Mesothelial cell of epicardium (in vitro differentiated cells): ENCODE measurements at regions not wholly inside any gene's neighbourhood (a gene's known extent, or its start where the extent isn't known, plus 50 kb on each side); places are given as distances from the start of the nearest gene placed in this dataset.

Experiments
- DNase-seq, 2 experiments: peaks; one replicate each; pipeline ENCODE4 v3.0.0; 2021; ENCODE audit warnings: low spot score in 2 of 2; ENCODE audit not compliant: unreplicated experiment in 2 of 2
- H3K27ac Mint-ChIP-seq: 2 replicates; pipeline ENCODE4 v1.8.0; 2021; ENCODE audit warnings: mixed read lengths
- H3K27me3 Mint-ChIP-seq: 2 replicates; pipeline ENCODE4 v1.8.0; 2021; ENCODE audit warnings: low read depth, mixed read lengths
- H3K36me3 Mint-ChIP-seq: 2 replicates; pipeline ENCODE4 v1.8.0; 2021; ENCODE audit warnings: mixed read lengths
- H3K4me1 Mint-ChIP-seq: 2 replicates; pipeline ENCODE4 v1.8.0; 2021; ENCODE audit warnings: mixed read lengths
- H3K4me3 Mint-ChIP-seq: 2 replicates; pipeline ENCODE4 v1.8.0; 2021; ENCODE audit warnings: mild to moderate bottlenecking, moderate library complexity, mixed read lengths
- H3K9me3 Mint-ChIP-seq: 2 replicates; pipeline ENCODE4 v1.8.0; 2021; ENCODE audit warnings: mixed read lengths
- TF ChIP-seq, protein P1 (sequence below): fragments of 200-600 bp; sonication (generic); IDR thresholded peaks from one replicate; pipeline ENCODE4 v1.5.0; 2021; ENCODE audit warnings: antibody characterized with exemption; ENCODE audit not compliant: unreplicated experiment

DNA sequence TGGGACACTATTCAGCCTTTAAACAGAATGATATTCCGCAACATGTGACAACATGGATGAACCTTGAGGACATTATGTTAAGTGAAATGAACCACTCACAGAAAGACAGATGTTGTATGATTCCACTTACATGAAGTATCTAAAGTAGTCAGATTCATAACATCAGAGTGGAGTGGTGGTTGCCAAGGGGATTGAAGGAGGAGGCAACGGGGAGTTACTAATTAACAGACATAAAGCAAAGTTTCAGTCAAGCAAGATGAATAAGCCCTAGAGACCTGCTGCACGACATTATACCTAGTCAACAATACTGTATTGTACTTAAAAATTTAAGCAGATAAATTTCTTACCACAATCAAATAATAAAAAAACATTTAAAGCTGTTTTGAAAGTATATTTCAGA, 105.0 kb upstream of the NR0B1 start:
- Mint-ChIP-seq H3K36me3 (no peaks in the 10 kb centered on the region), H3K4me3 (no peak overlapping the region), H3K9me3 (peaks cover 10% of the 10 kb centered on the region), H3K27me3 (no peaks in the 10 kb centered on the region), H3K27ac (no peak overlapping the region), H3K4me1 (peaks cover 12% of the 10 kb centered on the region)
- TF ChIP-seq, protein P1, sequence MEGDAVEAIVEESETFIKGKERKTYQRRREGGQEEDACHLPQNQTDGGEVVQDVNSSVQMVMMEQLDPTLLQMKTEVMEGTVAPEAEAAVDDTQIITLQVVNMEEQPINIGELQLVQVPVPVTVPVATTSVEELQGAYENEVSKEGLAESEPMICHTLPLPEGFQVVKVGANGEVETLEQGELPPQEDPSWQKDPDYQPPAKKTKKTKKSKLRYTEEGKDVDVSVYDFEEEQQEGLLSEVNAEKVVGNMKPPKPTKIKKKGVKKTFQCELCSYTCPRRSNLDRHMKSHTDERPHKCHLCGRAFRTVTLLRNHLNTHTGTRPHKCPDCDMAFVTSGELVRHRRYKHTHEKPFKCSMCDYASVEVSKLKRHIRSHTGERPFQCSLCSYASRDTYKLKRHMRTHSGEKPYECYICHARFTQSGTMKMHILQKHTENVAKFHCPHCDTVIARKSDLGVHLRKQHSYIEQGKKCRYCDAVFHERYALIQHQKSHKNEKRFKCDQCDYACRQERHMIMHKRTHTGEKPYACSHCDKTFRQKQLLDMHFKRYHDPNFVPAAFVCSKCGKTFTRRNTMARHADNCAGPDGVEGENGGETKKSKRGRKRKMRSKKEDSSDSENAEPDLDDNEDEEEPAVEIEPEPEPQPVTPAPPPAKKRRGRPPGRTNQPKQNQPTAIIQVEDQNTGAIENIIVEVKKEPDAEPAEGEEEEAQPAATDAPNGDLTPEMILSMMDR = no peak
- DNase-seq = no peak

DNA sequence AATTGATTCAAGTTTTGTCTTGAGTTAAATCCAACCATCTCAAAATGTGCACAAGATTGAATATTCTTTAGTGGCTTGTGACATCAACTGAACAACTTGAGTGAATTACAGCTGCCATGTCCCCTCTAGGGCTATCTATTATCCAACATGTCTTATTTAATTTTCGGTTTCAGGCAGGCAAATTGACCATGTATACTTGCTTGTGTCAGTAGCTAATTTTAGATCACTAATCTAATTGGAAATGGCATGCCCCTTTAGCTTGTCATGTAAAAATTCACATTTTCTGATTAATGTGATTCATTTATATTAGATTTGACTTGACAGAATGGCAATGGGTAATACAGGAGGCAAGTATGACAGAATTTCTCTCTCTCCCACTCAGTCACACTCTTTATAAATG, 93.2 kb upstream of the NR0B1 start:
- TF ChIP-seq, protein P1 = no peak
- H3K4me1 Mint-ChIP-seq = no peaks in the 10 kb centered on the region
- no peaks in the 10 kb centered on the region for H3K36me3 Mint-ChIP-seq
- no peaks in the 10 kb centered on the region for H3K9me3 Mint-ChIP-seq
- no peak overlapping the region for H3K4me3 Mint-ChIP-seq
- no peak overlapping the region for H3K27ac Mint-ChIP-seq
- no peaks in the 10 kb centered on the region for H3K27me3 Mint-ChIP-seq
- no peak for DNase-seq

- Mint-ChIP-seq H3K36me3 (no peaks in the 10 kb centered on the region), H3K9me3 (peaks cover 8% of the 10 kb centered on the region), H3K27me3 (no peaks in the 10 kb centered on the region), H3K4me1 (no peaks in the 10 kb centered on the region), H3K27ac (no peak overlapping the region), H3K4me3 (no peak overlapping the region)
- no peak for DNase-seq
- TF ChIP-seq, protein P1 = no peak
Observed at GRCh38 chrX:30388325-30388724, 79.1 kb upstream of the NR0B1 start.

DNA sequence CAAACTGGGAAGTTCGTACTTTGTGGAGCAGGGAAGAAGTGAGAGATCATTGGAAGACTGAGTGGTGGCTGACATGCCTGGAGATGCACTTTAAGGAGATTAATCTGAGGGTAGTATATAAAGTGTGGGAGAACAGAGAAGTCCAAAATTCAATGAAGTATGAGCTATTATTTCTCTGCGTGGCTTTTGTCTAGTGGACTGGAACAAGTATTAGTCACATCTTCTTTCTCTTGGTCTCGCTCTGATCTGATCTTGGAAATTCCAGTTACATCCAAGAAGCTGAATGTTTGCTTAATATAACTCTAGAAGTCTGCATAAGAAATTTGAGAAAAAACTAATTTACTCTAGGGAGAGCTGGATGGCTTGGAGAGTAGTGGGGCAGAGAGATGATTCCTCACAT, 64.8 kb upstream of the NR0B1 start:
- no peak for DNase-seq
- Mint-ChIP-seq H3K9me3 (peaks cover 13% of the 10 kb centered on the region), H3K4me1 (peaks cover 3% of the 10 kb centered on the region), H3K27me3 (no peaks in the 10 kb centered on the region), H3K27ac (peak overlapping the region; percentile 1), H3K36me3 (no peaks in the 10 kb centered on the region), H3K4me3 (no peak overlapping the region)
- TF ChIP-seq, protein P1 = no peak

DNA sequence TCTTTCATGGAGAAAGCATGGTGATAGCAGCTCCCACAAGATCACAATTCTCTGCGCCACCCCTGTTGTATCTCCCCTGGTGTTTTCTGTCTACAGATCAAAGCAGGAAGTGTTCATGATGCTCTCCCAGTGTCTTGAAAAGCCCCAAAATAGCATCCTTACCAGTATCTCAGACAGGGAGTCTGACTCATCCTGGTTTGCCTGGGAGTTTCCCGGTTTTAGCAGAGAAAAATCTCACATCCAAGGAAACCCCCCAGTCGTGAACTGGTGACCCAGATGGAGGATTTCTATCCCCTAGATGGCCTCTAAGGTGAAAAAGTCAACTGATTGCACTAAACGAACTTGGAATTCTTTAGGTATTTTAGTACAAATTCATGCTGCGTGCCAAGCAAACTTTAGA, 64.3 kb upstream of the NR0B1 start:
- no peaks in the 10 kb centered on the region for H3K36me3 Mint-ChIP-seq
- H3K27me3 Mint-ChIP-seq = no peaks in the 10 kb centered on the region
- no peak overlapping the region for H3K4me3 Mint-ChIP-seq
- no peak for DNase-seq
- peaks cover 3% of the 10 kb centered on the region for H3K4me1 Mint-ChIP-seq
- TF ChIP-seq, protein P1 = no peak
- H3K27ac Mint-ChIP-seq = peak overlapping the region; percentile 1
- peaks cover 9% of the 10 kb centered on the region for H3K9me3 Mint-ChIP-seq

GRCh38 chrX:30364229-30364628, 55.0 kb upstream of the NR0B1 start:
- TF ChIP-seq, protein P1 = no peak
- no peak overlapping the region for H3K4me3 Mint-ChIP-seq
- DNase-seq = no peak
- no peak overlapping the region for H3K27ac Mint-ChIP-seq
- no peaks in the 10 kb centered on the region for H3K27me3 Mint-ChIP-seq
- H3K4me1 Mint-ChIP-seq = no peaks in the 10 kb centered on the region
- no peaks in the 10 kb centered on the region for H3K9me3 Mint-ChIP-seq
- H3K36me3 Mint-ChIP-seq = no peaks in the 10 kb centered on the region
